HEK293 (cell line): ENCODE measurements at regions not wholly inside any gene's neighbourhood (a gene's known extent, or its start where the extent isn't known, plus 50 kb on each side); places are given as distances from the start of the nearest gene placed in this dataset.

ENCODE experiments used
- CTCF ChIP-seq: fragments of 450-650 bp; formaldehyde crosslinking; IDR thresholded peaks from 2 replicates; pipeline ENCODE4 v1.5.1; 2016; ENCODE audit warnings: missing biosample characterization, missing genetic modification characterization
- GLIS1 ChIP-seq: fragments of 450-650 bp; formaldehyde crosslinking; IDR thresholded peaks from 2 replicates; pipeline ENCODE4 v1.5.1; 2016; ENCODE audit warnings: missing biosample characterization, missing genetic modification characterization
- PRDM10 ChIP-seq: fragments of 450-650 bp; formaldehyde crosslinking; IDR thresholded peaks from 2 replicates; pipeline ENCODE4 v1.5.1; 2016; ENCODE audit warnings: missing biosample characterization, missing genetic modification characterization

- TF ChIP-seq CTCF = no peak
- TF ChIP-seq PRDM10 (tag by site-specific recombination) = no peak
- no peak for TF ChIP-seq GLIS1 (tag by site-specific recombination)
Measured at GRCh38 chr20:24158281-24158680, 169.7 kb upstream of the GGTLC1 start.
